ENCODE measurements at regions not wholly inside any gene's neighbourhood (a gene's known extent, or its start where the extent isn't known, plus 50 kb on each side); places are given as distances from the start of the nearest gene placed in this dataset.
A peak's percentile ranks its signal among the peaks of the same experiment; 100 is the strongest.

GRCh38 chr12:3931776-3932175, 58.6 kb upstream of the PARP11 start:
- TF ChIP-seq CTCF (IDR thresholded peaks at IDR 0.05), result no peak
- peak; percentile 28 for TF ChIP-seq POLR2AphosphoS5 (IDR thresholded peaks at IDR 0.05)
